GM19239 (cell line): ENCODE measurements at regions not wholly inside any gene's neighbourhood (a gene's known extent, or its start where the extent isn't known, plus 50 kb on each side); places are given as distances from the start of the nearest gene placed in this dataset.
"Not testable (repeated sequence)": the region's sequence is repeated elsewhere in the genome, so short reads cannot be mapped to it uniquely, and the experiment has no call there.

ENCODE experiments used
- DNase-seq: peaks from one replicate; pipeline ENCODE4 v3.0.0; 2011; ENCODE audit warnings: low spot score; ENCODE audit not compliant: insufficient read length
- FAIRE-seq: peaks from 2 replicates; lab custom pipeline; 2011; peaks lifted over from hg19 to GRCh38; lab: Jason Lieb, UNC

- no peak for FAIRE-seq
- DNase-seq: no peak
Observed at GRCh38 chr3:18195836-18196235, 229.3 kb downstream of the SATB1 start.

GRCh38 chr3:18194431-18194830, 230.7 kb downstream of the SATB1 start:
- FAIRE-seq (peak; percentile 48), DNase-seq (no peak)

GRCh38 chr3:18190646-18191045, 234.5 kb downstream of the SATB1 start:
- DNase-seq: no peak
- no peak for FAIRE-seq

GRCh38 chr3:18189282-18190050, 235.7 kb downstream of the SATB1 start:
- no peak for FAIRE-seq
- no peak for DNase-seq

- no peak for DNase-seq
- no peak for FAIRE-seq
Observed at GRCh38 chr3:18188491-18188890, 236.6 kb downstream of the SATB1 start.

GRCh38 chr3:18185624-18186023, 239.5 kb downstream of the SATB1 start:
- DNase-seq: no peak
- no peak for FAIRE-seq

- not testable (repeated sequence) for FAIRE-seq, DNase-seq
Observed at GRCh38 chr3:18182923-18183322, 242.2 kb downstream of the SATB1 start.

- DNase-seq: no peak
- FAIRE-seq: no peak
Observed at GRCh38 chr3:18179521-18179920, 245.6 kb downstream of the SATB1 start.

GRCh38 chr3:18177271-18177670, 247.9 kb downstream of the SATB1 start:
- FAIRE-seq (no peak), DNase-seq (no peak)

- not testable (repeated sequence) for DNase-seq, FAIRE-seq
Observed at GRCh38 chr3:18173891-18174290, 251.2 kb downstream of the SATB1 start.

- FAIRE-seq (peak; percentile 31), DNase-seq (no peak)
Observed at GRCh38 chr3:18159681-18160080, 265.5 kb downstream of the SATB1 start.

GRCh38 chr3:18153571-18154173, 271.5 kb downstream of the SATB1 start:
- FAIRE-seq: no peak
- DNase-seq: no peak

GRCh38 chr3:18151199-18151598, 273.9 kb downstream of the SATB1 start:
- no peak for DNase-seq
- no peak for FAIRE-seq

GRCh38 chr3:18149935-18150334, 275.2 kb downstream of the SATB1 start:
- DNase-seq: no peak
- no peak for FAIRE-seq

- DNase-seq (no peak), FAIRE-seq (no peak)
Observed at GRCh38 chr3:18149386-18149785, 275.8 kb downstream of the SATB1 start.

GRCh38 chr3:18144571-18144970, 280.6 kb downstream of the SATB1 start:
- no peak for FAIRE-seq
- DNase-seq: no peak

- no peak for DNase-seq
- no peak for FAIRE-seq
Observed at GRCh38 chr3:18143258-18143780, 281.8 kb downstream of the SATB1 start.

GRCh38 chr3:18137958-18138357, 287.2 kb downstream of the SATB1 start:
- DNase-seq (no peak), FAIRE-seq (no peak)

GRCh38 chr3:18135060-18135814, 289.9 kb downstream of the SATB1 start:
- no peak for DNase-seq
- no peak for FAIRE-seq

GRCh38 chr3:18134386-18135059, 290.6 kb downstream of the SATB1 start:
- no peak for DNase-seq

More at GRCh38 chr3:18134386-18135059, 290.6 kb downstream of the SATB1 start:
- FAIRE-seq: peak; percentile 23
